ENCODE measurements at regions not wholly inside any gene's neighbourhood (a gene's known extent, or its start where the extent isn't known, plus 50 kb on each side); places are given as distances from the start of the nearest gene placed in this dataset.

GRCh38 chr22:23517804-23518375 lies 62.2 kb downstream of the IGLL1 start:
- 89% methylated on average over 4 of the region's 4 CpGs for WGBS, 2 donors
- no peak overlapping the region for H3K4me3 ChIP-seq (ENCODE audit: low read depth, poor library complexity, severe bottlenecking)
- TF ChIP-seq POLR2A (IDR thresholded peaks at IDR 0.05) (no peak), CTCF (IDR thresholded peaks at IDR 0.05) (no peak)
- intact Hi-C loops (cut with DNase I; ENCODE audit: low total_unique reads): no loop called here
- DNase-seq (ENCODE audit: low spot score in 2 of 2): no peak

GRCh38 chr22:23516304-23516703 lies 63.8 kb downstream of the IGLL1 start:
- no peak for DNase-seq (ENCODE audit: low spot score in 2 of 2)
- WGBS, 2 donors: 89 to 94% methylated on average over 9 of the region's 9 CpGs
- TF ChIP-seq POLR2A (IDR thresholded peaks at IDR 0.05) (no peak), CTCF (IDR thresholded peaks at IDR 0.05) (no peak)
- intact Hi-C loops (cut with DNase I; ENCODE audit: low total_unique reads): no loop called here
- no peak overlapping the region for H3K4me3 ChIP-seq (ENCODE audit: low read depth, poor library complexity, severe bottlenecking)

GRCh38 chr22:23514322-23515038 lies 65.6 kb downstream of the IGLL1 start:
- H3K4me3 ChIP-seq (ENCODE audit: low read depth, poor library complexity, severe bottlenecking): no peak overlapping the region
- DNase-seq (ENCODE audit: low spot score in 2 of 2): no peak
- WGBS, 2 donors: 83 to 88% methylated on average over 15 of the region's 15 CpGs
- intact Hi-C loops (cut with DNase I; ENCODE audit: low total_unique reads): no loop called here
- TF ChIP-seq CTCF (IDR thresholded peaks at IDR 0.05) (no peak), POLR2A (IDR thresholded peaks at IDR 0.05) (no peak)

- H3K4me3 ChIP-seq (ENCODE audit: low read depth, poor library complexity, severe bottlenecking): no peak overlapping the region
- no peak for DNase-seq (ENCODE audit: low spot score in 2 of 2)
- intact Hi-C loops (cut with DNase I; ENCODE audit: low total_unique reads): no loop called here
- 86 to 90% methylated on average over 4 to 6 of the region's 7 CpGs for WGBS, 2 donors
- TF ChIP-seq CTCF (IDR thresholded peaks at IDR 0.05): no peak
Observed at GRCh38 chr22:23513705-23514104, 66.4 kb downstream of the IGLL1 start.

GRCh38 chr22:23513133-23513532 lies 67.0 kb downstream of the IGLL1 start:
- DNase-seq (ENCODE audit: low spot score in 2 of 2): no peak
- intact Hi-C loops (cut with DNase I; ENCODE audit: low total_unique reads): no loop called here
- H3K4me3 ChIP-seq (ENCODE audit: low read depth, poor library complexity, severe bottlenecking): no peak overlapping the region
- WGBS, 2 donors: 91 to 93% methylated on average over 15 of the region's 15 CpGs
- TF ChIP-seq POLR2A (IDR thresholded peaks at IDR 0.05) (no peak), CTCF (IDR thresholded peaks at IDR 0.05) (no peak)

GRCh38 chr22:23512721-23513120 lies 67.4 kb downstream of the IGLL1 start:
- intact Hi-C loops (cut with DNase I; ENCODE audit: low total_unique reads): no loop called here
- no peak overlapping the region for H3K4me3 ChIP-seq (ENCODE audit: low read depth, poor library complexity, severe bottlenecking)
- no peak for TF ChIP-seq POLR2A (IDR thresholded peaks at IDR 0.05)
- TF ChIP-seq CTCF (IDR thresholded peaks at IDR 0.05): no peak
- 86 to 96% methylated on average over 5 of the region's 5 CpGs for WGBS, 2 donors
- no peak for DNase-seq (ENCODE audit: low spot score in 2 of 2)

Data from lower leg skin (tissue), 4 donors.